ENCODE measurements at regions not wholly inside any gene's neighbourhood (a gene's known extent, or its start where the extent isn't known, plus 50 kb on each side); places are given as distances from the start of the nearest gene placed in this dataset.

DNA sequence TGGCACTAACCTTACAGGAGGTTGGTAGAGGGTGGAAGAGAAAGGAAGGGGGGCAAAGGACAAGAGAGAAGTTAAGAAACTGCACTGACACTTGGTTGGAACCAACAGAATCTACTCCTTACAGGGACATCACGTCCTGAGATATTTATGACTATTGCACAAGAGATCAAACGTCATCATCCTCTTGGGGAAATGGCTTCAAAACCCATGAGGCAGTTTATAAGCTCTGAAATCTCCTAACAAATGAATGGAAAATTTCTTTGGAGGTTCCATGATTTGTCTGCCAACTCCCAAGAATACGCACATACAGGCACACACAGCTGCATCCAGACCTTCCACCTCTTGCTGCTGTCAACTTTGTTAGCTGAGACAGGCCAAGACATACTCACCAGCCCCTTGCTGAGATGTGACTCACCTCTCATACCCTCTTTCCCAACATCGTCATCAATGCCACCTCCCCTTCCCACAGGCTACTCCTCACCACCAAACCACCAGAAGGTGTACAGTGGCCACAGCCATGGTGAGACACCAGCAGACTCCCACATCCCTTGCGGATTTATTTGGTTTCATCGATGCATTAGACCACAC, 135.5 kb downstream of the SETD4 start:
- Mint-ChIP-seq H3K4me1 (peaks cover 0 to 2% (median 0%) of the 10 kb centered on the region in 3 donors), H3K27me3 (peaks cover 16% of the 10 kb centered on the region), H3K36me3 (no peaks in the 10 kb centered on the region), H3K27ac (no peak overlapping the region), H3K9me3 (peaks cover 0 to 3% (median 0%) of the 10 kb centered on the region in 3 donors), H3K4me3 (no peak overlapping the region)

DNA sequence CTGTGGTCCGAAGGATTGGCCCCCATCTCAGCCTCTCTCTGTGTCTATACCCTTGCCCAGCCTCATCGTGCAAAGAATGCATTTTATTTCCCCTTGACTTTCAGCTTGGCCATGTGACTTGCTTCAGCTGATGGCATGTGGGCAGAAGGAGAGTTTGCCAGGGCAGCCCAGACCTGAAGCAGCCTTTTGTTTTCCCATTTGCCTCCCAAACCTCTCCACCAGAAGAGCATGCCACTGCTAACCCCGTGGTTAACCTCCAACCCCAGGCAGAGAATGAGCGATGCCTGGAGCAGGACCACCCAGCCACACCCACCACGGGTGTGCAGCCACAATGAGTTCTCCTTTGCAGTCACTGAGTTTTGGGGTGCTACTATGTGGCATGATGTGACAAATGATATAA, 136.4 kb downstream of the SETD4 start:
- Mint-ChIP-seq H3K4me1 (peaks cover 0 to 2% (median 0%) of the 10 kb centered on the region in 3 donors), H3K27ac (no peak overlapping the region), H3K9me3 (peaks cover 0 to 3% (median under 1%) of the 10 kb centered on the region in 3 donors), H3K27me3 (peaks cover 20% of the 10 kb centered on the region), H3K4me3 (no peak overlapping the region), H3K36me3 (no peaks in the 10 kb centered on the region)

DNA sequence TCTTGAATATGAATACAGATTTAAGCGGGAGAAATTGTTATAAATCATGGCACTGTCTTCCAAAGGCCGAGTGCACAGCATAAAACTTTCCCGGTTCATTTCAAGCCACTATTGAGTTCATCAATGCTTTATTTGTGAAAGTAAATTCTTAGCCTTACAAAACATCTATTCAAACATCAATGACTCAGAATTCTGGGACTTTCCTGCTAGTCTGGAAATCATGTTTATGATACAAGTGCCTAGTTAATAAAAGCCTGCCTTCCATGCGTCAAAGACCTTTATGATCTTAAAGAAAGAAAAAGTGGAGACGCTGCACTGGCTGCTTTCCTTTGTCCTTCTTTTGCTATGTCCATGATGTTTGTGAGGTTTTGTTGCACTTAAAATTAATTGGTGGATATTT, 137.7 kb downstream of the SETD4 start:
- Mint-ChIP-seq H3K27me3 (peaks cover 19% of the 10 kb centered on the region), H3K4me3 (no peak overlapping the region)

DNA sequence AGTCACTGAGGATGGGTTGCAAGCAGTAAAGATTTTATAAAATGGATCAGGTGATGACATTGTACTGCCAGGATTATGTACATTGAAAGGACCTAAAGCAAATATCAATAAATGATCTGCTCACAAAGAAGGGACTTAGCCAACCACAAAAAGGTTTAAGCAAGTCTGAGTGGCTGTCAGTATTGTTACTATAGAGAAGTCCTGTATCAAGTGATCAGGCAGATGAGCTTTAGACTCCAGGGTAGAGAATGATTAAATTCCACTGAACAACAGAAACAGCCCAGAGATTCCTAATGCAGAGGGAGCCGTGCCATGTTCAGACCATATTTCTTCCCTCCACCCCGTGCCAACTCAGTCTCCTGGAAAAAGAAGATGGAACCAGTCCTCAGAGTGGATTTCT, 138.9 kb downstream of the SETD4 start:
- Mint-ChIP-seq H3K27ac (no peak overlapping the region), H3K27me3 (peaks cover 19% of the 10 kb centered on the region), H3K4me3 (no peak overlapping the region), H3K9me3 (peaks cover 0 to 4% (median 3%) of the 10 kb centered on the region in 3 donors), H3K4me1 (no peaks in the 10 kb centered on the region), H3K36me3 (no peaks in the 10 kb centered on the region)

More for the DNA sequence above, 137.7 kb downstream of the SETD4 start:
- Mint-ChIP-seq H3K36me3 (no peaks in the 10 kb centered on the region), H3K4me1 (peaks cover 0 to 2% (median 0%) of the 10 kb centered on the region in 3 donors), H3K9me3 (peaks cover 0 to 4% (median 3%) of the 10 kb centered on the region in 3 donors), H3K27ac (no peak overlapping the region)

DNA sequence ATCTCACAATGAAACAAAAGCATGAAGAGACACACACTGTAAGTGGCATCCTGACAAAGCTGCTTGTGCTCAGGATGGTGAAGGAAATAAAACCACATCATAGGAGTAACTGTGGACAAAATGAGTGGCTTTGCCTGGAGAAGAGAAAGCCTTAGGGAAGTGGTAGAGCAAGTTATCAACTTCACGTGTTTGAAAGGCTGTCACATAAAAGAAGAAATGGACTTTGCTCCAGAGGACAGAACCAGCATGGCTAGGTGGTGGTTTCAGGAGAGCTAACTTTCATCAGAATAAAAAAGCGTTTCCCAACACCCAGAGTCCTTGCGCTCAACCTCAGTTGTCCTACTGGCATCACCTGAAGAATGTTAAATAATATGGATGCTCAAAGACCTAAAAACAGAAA, 139.9 kb downstream of the SETD4 start:
- H3K4me1 Mint-ChIP-seq, result no peaks in the 10 kb centered on the region
- no peaks in the 10 kb centered on the region for H3K36me3 Mint-ChIP-seq
- peaks cover 1 to 9% (median 5%) of the 10 kb centered on the region in 3 donors for H3K9me3 Mint-ChIP-seq
- no peak overlapping the region for H3K27ac Mint-ChIP-seq
- H3K27me3 Mint-ChIP-seq, result peaks cover 19% of the 10 kb centered on the region
- H3K4me3 Mint-ChIP-seq, result no peak overlapping the region

DNA sequence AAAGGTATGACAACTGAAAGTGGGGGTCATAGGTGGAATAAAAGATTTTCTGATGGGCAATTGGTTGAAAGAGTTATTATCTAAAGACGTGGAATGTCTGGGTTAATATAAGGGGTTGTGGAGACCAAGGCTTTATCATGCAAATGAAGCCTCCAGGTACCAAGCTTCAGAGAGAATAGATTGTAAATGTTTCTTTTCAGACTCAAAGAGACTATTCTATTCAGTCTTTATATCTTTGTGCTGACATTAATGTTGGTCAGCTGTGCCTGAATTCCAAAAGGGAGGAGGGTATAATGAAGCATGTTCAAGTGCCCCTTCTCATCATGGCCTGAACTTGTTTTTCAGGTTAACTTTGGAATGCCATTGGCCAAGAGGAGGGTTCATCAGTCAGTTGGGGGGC, 145.3 kb downstream of the SETD4 start:
- Mint-ChIP-seq H3K27me3 (peaks cover 9% of the 10 kb centered on the region), H3K4me3 (no peak overlapping the region), H3K4me1 (no peaks in the 10 kb centered on the region), H3K36me3 (no peaks in the 10 kb centered on the region), H3K9me3 (peaks cover 4 to 10% (median 4%) of the 10 kb centered on the region in 3 donors), H3K27ac (no peak overlapping the region)

DNA sequence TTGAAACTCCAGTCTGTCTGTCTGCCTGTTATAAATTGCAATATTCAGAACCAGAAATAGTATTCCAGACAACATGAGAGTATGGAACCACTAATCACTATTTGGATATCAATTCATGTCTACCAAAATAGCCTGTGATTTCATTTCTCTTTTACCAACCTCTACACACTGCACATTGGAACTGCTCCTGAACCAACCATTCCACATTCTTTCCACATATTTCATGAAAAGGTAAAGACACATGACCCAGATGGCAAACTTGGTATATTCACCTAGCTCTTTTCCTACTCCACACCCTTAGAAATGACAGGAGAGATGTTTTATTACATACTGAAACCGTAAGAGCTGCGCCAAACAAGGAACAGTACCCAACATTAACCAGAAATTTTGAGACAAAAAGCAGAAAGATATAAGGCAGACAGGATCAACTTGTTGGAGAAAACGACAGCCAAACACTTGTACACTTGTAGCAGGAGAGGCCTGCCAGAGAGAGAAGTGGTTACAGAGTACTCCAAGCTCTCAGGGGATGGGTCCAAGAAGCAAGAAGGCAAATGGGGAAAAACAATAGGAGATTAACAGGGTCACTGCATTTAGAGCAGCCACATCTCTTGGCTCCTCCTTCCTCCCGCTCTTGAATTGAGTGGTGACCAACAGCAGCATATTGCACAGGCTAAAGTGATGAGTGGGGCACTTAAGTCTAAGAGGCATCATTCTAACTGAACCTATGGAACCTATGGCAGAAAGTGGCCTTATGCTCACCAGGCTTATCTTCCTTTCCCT, 148.7 kb downstream of the SETD4 start:
- H3K36me3 Mint-ChIP-seq, result no peaks in the 10 kb centered on the region
- H3K4me1 Mint-ChIP-seq, result no peaks in the 10 kb centered on the region
- H3K27ac Mint-ChIP-seq, result no peak overlapping the region
- H3K9me3 Mint-ChIP-seq, result peaks cover 4 to 5% (median 4%) of the 10 kb centered on the region in 3 donors
- H3K4me3 Mint-ChIP-seq, result no peak overlapping the region
- peaks cover 6% of the 10 kb centered on the region for H3K27me3 Mint-ChIP-seq

DNA sequence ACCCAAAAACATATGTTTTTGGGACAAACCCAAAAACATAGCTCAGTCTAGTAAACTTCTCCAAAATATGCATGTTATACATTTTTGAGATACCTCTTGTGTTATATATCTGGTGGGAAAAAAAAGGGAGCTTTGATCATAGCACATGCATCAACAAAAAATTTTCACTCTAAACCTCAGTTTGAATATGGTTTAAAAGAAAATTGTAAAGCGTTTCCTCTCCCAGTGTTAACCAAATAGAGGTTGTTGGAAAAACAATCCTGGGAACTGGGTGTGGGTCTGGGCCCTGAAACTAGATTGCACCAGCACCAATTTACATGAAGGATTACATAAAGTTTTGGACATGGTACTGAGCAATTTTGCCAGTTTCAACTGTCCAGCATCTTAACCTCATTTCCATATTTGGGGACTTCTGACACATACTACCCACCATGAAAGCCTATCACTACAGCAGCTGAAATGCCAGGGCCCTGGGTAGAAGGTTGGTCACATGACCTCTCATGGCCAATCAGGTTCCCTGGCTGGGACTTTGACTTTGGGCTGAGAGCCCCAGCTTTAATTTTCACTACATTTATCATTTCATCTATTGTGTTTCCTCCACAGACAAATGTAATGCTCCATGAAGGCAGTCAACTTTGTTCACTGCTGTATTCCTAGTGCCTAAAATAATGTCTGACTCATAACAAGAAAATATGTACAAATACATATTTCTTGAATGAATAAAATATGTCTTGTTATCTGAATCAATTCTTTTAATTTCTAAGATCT, 150.7 kb downstream of the SETD4 start:
- H3K27me3 Mint-ChIP-seq, result peaks cover 6% of the 10 kb centered on the region

DNA sequence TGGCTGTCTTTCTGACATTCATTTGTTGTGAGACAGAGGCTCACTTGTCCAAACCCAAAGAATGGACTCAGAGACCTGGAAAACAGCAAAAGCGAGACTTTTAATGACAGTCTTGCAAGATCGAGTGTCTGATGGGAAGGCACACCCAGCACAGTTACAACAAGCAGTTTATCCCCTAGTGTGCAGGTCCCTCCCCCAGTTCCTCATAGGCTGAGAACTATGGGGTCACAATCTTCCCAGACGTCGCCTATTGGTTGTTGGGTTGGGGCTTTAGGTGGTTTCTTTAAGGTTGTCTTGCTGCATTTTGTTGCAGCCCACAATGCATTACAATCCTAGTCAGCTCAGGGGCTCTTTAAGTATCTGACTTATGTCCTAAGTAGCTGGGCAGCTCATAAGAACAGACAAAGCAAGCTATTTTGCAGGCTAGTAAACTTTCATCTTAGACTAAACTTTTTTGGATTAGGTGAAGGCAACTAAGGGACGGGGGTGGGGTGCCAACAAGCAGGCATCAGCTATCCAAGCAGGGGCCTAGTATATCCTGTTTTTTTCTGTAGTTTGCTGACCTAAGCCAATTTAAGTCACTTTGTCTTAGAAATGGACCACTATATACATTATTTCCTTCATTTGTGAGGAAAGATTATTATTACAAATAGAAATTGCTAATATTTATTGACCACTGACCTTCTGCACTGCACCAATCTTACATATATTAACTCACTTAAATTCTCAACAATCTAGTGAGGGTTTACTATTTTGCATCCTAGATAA, 151.8 kb downstream of the SETD4 start:
- H3K36me3 Mint-ChIP-seq, result peaks cover 1% of the 10 kb centered on the region
- H3K27ac Mint-ChIP-seq, result no peak overlapping the region
- H3K9me3 Mint-ChIP-seq, result peaks cover 0 to 2% (median 0%) of the 10 kb centered on the region in 3 donors
- no peaks in the 10 kb centered on the region for H3K4me1 Mint-ChIP-seq
- H3K4me3 Mint-ChIP-seq, result no peak overlapping the region
- peaks cover 6% of the 10 kb centered on the region for H3K27me3 Mint-ChIP-seq

More for the DNA sequence above, 150.7 kb downstream of the SETD4 start:
- H3K9me3 Mint-ChIP-seq, result peaks cover 0 to 2% (median 0%) of the 10 kb centered on the region in 3 donors
- H3K4me1 Mint-ChIP-seq, result no peaks in the 10 kb centered on the region
- no peak overlapping the region for H3K4me3 Mint-ChIP-seq
- H3K36me3 Mint-ChIP-seq, result peaks cover 1% of the 10 kb centered on the region
- no peak overlapping the region for H3K27ac Mint-ChIP-seq

DNA sequence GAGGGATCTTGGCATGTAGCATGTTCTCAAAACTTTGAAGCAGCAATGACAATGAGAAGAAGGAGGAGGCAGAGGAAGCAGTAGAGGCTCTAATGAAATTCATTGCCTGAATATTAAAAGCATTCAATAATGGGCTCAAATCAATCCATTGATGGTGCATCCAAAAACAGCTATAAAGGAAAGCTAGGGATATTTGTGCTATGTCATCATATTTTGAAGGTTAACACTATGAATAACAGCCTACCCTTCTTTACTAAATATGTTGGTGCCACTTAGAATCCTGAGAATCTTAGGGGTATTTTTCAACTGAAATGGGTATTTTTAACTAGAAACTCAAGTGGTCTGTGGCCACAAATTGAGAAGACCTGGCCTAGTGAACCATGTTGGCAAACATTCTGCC, 153.7 kb downstream of the SETD4 start:
- Mint-ChIP-seq H3K9me3 (peaks cover 0 to 4% (median 0%) of the 10 kb centered on the region in 3 donors), H3K27me3 (peaks cover 2% of the 10 kb centered on the region), H3K36me3 (peaks cover 1% of the 10 kb centered on the region), H3K4me3 (no peak overlapping the region), H3K4me1 (no peaks in the 10 kb centered on the region), H3K27ac (no peak overlapping the region)

DNA sequence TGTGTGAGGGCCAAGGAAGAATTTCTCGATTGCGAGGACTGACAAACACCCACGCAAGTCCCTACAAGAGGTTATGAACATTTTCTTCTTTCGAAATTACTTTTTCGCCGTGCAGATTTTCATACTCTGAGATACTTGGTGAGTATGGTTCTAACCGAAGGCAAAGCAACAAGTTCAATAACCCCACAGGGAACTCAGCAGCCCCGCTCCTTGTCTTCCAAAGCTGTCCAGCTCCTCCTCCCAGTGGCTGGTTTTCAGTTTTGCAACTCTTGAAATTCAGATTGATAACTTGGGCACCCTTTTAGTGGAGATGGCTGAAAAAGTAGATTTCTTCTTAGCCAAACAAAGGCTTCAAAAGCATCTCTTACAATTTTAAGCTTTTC, 154.4 kb downstream of the SETD4 start:
- H3K27me3 Mint-ChIP-seq, result peaks cover 2% of the 10 kb centered on the region
- H3K4me1 Mint-ChIP-seq, result no peaks in the 10 kb centered on the region
- H3K36me3 Mint-ChIP-seq, result peaks cover 1% of the 10 kb centered on the region
- H3K9me3 Mint-ChIP-seq, result peaks cover 0 to 4% (median 0%) of the 10 kb centered on the region in 3 donors
- no peak overlapping the region for H3K4me3 Mint-ChIP-seq
- H3K27ac Mint-ChIP-seq, result no peak overlapping the region

DNA sequence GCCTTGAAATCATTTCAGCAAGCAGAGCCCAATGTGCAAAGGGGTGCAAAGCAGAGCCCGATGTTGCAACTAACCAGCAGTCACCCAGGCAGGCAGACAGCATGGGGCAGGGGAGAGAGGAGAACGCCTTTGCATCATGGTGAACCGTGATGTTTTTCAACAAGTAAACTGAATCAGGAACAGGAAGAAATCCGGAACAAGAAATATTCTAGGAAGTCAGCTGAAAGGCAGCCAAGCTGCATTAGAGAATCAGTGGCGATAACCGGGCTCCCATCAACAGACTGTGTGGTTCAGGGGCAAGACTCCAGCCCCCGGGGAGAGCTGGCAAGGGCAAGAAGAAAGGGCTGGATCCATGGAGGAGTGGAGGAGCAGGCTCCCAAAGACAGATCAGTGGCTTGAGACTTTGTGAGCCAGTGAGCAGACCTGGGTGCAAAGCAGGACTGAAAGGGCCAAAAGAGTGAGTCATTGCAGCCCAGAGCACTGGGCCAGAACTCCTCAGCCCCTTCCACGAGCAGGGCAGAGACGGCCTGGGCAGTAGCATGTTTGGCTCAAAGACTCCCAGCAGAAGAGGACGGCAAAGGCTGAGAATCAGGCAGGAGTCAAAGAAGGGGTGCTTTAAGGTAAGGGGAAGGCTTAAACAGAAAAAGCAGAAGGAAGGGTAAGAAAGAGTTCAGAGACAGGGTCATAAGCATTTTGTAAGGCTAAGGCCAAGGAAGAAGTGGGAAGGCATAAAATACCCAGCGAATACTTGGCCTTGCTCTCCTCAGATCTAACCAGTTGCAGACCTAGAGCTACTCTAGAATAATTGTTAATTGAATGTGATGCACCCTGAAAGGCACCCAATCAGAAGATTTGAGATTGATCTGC, 155.0 kb downstream of the SETD4 start:
- Mint-ChIP-seq H3K36me3 (peaks cover 1% of the 10 kb centered on the region), H3K27ac (no peak overlapping the region), H3K9me3 (peaks cover 0 to 4% (median 0%) of the 10 kb centered on the region in 3 donors), H3K27me3 (peaks cover 3% of the 10 kb centered on the region), H3K4me3 (peak overlapping the region in 1 of 4 donors; percentile 53), H3K4me1 (no peaks in the 10 kb centered on the region)

DNA sequence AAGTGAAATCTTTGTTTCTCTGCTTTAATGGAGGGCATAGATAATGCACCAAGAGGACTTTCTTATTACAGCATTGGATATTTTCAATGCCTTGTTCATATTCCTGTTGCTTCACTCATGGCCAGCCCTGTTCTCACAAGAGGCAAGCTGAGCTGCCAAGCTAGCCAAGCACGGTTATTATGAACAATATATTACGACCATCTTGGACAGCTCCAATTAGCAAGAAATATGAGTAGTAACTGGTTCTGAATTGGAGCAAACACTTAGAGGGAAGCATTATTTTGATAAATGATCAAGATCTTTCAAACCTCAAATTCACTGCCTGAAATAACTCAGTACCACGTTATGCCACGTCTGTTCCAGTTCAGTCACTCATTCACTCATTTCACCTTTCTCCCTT, 159.8 kb downstream of the SETD4 start:
- peaks cover 0 to 6% (median 0%) of the 10 kb centered on the region in 3 donors for H3K9me3 Mint-ChIP-seq
- H3K36me3 Mint-ChIP-seq, result peaks cover 1% of the 10 kb centered on the region
- peaks cover 3% of the 10 kb centered on the region for H3K27me3 Mint-ChIP-seq
- H3K4me3 Mint-ChIP-seq, result no peak overlapping the region
- H3K27ac Mint-ChIP-seq, result no peak overlapping the region
- H3K4me1 Mint-ChIP-seq, result peaks cover 0 to 4% (median 3%) of the 10 kb centered on the region in 3 donors

DNA sequence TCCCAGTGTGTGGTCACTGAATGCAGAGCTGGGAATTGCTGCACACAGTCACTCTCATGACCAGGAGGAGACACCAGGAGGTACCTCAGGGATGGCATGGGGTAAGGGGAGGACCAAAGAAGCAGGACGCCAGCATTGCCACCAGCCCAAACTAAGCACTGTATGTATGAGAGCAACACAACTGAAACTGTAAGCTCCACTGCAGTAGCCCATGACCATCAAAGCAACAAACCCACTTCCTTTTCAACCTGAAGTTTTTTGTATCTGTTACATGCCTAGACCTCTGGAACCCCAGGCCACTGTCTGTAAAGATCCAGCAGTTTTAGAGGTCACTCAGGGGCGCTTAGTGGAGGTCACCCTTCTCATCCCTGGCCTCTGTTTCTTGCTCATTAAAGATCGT, 164.3 kb downstream of the SETD4 start:
- peaks cover 4% of the 10 kb centered on the region for H3K27me3 Mint-ChIP-seq
- H3K4me1 Mint-ChIP-seq, result peaks cover 0 to 4% (median 3%) of the 10 kb centered on the region in 3 donors
- peak overlapping the region in 1 of 4 donors; percentile 63 for H3K4me3 Mint-ChIP-seq
- H3K9me3 Mint-ChIP-seq, result peaks cover 0 to 2% (median 0%) of the 10 kb centered on the region in 3 donors
- no peaks in the 10 kb centered on the region for H3K36me3 Mint-ChIP-seq
- H3K27ac Mint-ChIP-seq, result no peak overlapping the region

All from IgD-negative memory B cell (primary cell).